ENCODE measurements at regions not wholly inside any gene's neighbourhood (a gene's known extent, or its start where the extent isn't known, plus 50 kb on each side); places are given as distances from the start of the nearest gene placed in this dataset.

GRCh38 chr5:88660947-88661805, 221.8 kb downstream of the MEF2C start:
- H3K27ac ChIP-seq (ENCODE audit: low read length) = no peak overlapping the region
- Mint-ChIP-seq H3K36me3 (peaks cover 6% of the 10 kb centered on the region), H3K4me3 (peak overlapping the region; percentile 42 to 74 (median 54)), H3K4me1 (peaks cover 19 to 22% (median 19%) of the 10 kb centered on the region in 3 donors), H3K9me3 (peaks cover 0 to 27% (median 19%) of the 10 kb centered on the region in 3 donors), H3K27me3 (peaks cover 55 to 75% of the 10 kb centered on the region in 2 donors), H3K27ac (no peak overlapping the region)
- POLR2A ChIA-PET = no interaction called here
- DNase-seq (peak in 1 of 35 experiments; percentile 17), ATAC-seq (replicated peaks in 1 of 4) (peak in 2 of 4 experiments; percentile 24 to 52)
- H3K9me3 ChIP-seq = peaks cover 7% of the 10 kb centered on the region
- H3K36me3 ChIP-seq (ENCODE audit: control insufficient read depth in 2 of 2, extremely low read depth in 1 of 2, insufficient read depth in 1 of 2, low read length in 1 of 2) = no peaks in the 10 kb centered on the region
- peaks cover 25 to 31% of the 10 kb centered on the region in 2 experiments for H3K27me3 ChIP-seq (replicated peaks in 1 of 2; ENCODE audit: control insufficient read depth in 2 of 2, extremely low read depth in 1 of 2, insufficient read depth in 2 of 2, low read length in 1 of 2)
- H3K4me1 ChIP-seq (ENCODE audit: control insufficient read depth in 1 of 2, extremely low read depth in 1 of 2, insufficient read depth in 2 of 2, low read length in 2 of 2) = peaks cover 3 to 26% of the 10 kb centered on the region in 2 experiments
- 2% methylated on average over 48 of the region's 53 CpGs for WGBS (ENCODE audit: insufficient coverage)
- H3K4me3 ChIP-seq (ENCODE audit: control insufficient read depth in 1 of 2, extremely low read depth in 1 of 2, low read length in 1 of 2) = peak overlapping the region in 1 of 2 donors; percentile 39
- CTCF ChIA-PET = interaction anchor here (0.6 to 1.8 kb wide), 5 partner anchors 19 to 1655 kb away, joined by 3 to 6 read pairs (median 4); no protein-coding TSS in a partner anchor

- no peaks in the 10 kb centered on the region for H3K36me3 ChIP-seq (ENCODE audit: control insufficient read depth in 2 of 2, extremely low read depth in 1 of 2, insufficient read depth in 1 of 2, low read length in 1 of 2)
- peak in 1 of 4 experiments; percentile 20 for ATAC-seq (replicated peaks in 1 of 4)
- CTCF ChIA-PET = interaction anchor here (0.6 to 1.8 kb wide), 6 partner anchors 20 to 1655 kb away, joined by 3 to 6 read pairs (median 4); no protein-coding TSS in a partner anchor
- Mint-ChIP-seq H3K27me3 (peaks cover 47 to 69% of the 10 kb centered on the region in 2 donors), H3K27ac (peak overlapping the region in 1 of 2 donors; percentile 73), H3K36me3 (peaks cover 6% of the 10 kb centered on the region), H3K4me3 (peak overlapping the region in 2 of 3 donors; percentile 13 to 74), H3K9me3 (peaks cover 0 to 27% (median 20%) of the 10 kb centered on the region in 3 donors), H3K4me1 (peaks cover 12 to 15% (median 13%) of the 10 kb centered on the region in 3 donors)
- peak in 1 of 35 experiments; percentile 12 for DNase-seq
- POLR2A ChIA-PET = interaction anchor here in 1 of 2 donors (0.6 kb wide), 1 partner anchor 529 kb away, joined by 5 read pairs; no protein-coding TSS in a partner anchor
- 5% methylated on average over 29 of the region's 41 CpGs for WGBS (ENCODE audit: insufficient coverage)
- H3K27ac ChIP-seq (ENCODE audit: low read length) = no peak overlapping the region
- peaks cover 20 to 25% of the 10 kb centered on the region in 2 experiments for H3K27me3 ChIP-seq (replicated peaks in 1 of 2; ENCODE audit: control insufficient read depth in 2 of 2, extremely low read depth in 1 of 2, insufficient read depth in 2 of 2, low read length in 1 of 2)
- H3K4me1 ChIP-seq (ENCODE audit: control insufficient read depth in 1 of 2, extremely low read depth in 1 of 2, insufficient read depth in 2 of 2, low read length in 2 of 2) = peaks cover 0 to 20% of the 10 kb centered on the region in 2 experiments
- H3K9me3 ChIP-seq = peaks cover 7% of the 10 kb centered on the region
- peak overlapping the region in 1 of 2 donors; percentile 39 for H3K4me3 ChIP-seq (ENCODE audit: control insufficient read depth in 1 of 2, extremely low read depth in 1 of 2, low read length in 1 of 2)
Observed at GRCh38 chr5:88660264-88660946, 222.6 kb downstream of the MEF2C start.

GRCh38 chr5:88659529-88660263, 223.3 kb downstream of the MEF2C start:
- H3K27me3 Mint-ChIP-seq = peaks cover 44 to 63% of the 10 kb centered on the region in 2 donors
- WGBS (ENCODE audit: insufficient coverage) = 24% methylated on average over 15 of the region's 32 CpGs
- H3K4me1 ChIP-seq (ENCODE audit: control insufficient read depth in 1 of 2, extremely low read depth in 1 of 2, insufficient read depth in 2 of 2, low read length in 2 of 2) = peaks cover 0 to 20% of the 10 kb centered on the region in 2 experiments
- peaks cover 7% of the 10 kb centered on the region for H3K9me3 ChIP-seq
- no peak for ATAC-seq (replicated peaks in 1 of 4)
- peaks cover 6% of the 10 kb centered on the region for H3K36me3 Mint-ChIP-seq
- peak overlapping the region in 1 of 2 donors; percentile 73 for H3K27ac Mint-ChIP-seq
- peaks cover 11 to 14% (median 13%) of the 10 kb centered on the region in 3 donors for H3K4me1 Mint-ChIP-seq
- no peak for DNase-seq
- ChIA-PET POLR2A (interaction anchor here in 1 of 2 donors (0.6 kb wide), 1 partner anchor 528 kb away, joined by 5 read pairs; no protein-coding TSS in a partner anchor), CTCF (interaction anchor here (1.1 to 1.8 kb wide), 3 partner anchors 31 to 879 kb away, joined by 3 to 6 read pairs (median 4); no protein-coding TSS in a partner anchor)
- H3K27ac ChIP-seq (ENCODE audit: low read length) = no peak overlapping the region
- no peaks in the 10 kb centered on the region for H3K36me3 ChIP-seq (ENCODE audit: control insufficient read depth in 2 of 2, extremely low read depth in 1 of 2, insufficient read depth in 1 of 2, low read length in 1 of 2)
- H3K27me3 ChIP-seq (replicated peaks in 1 of 2; ENCODE audit: control insufficient read depth in 2 of 2, extremely low read depth in 1 of 2, insufficient read depth in 2 of 2, low read length in 1 of 2) = peaks cover 20 to 24% of the 10 kb centered on the region in 2 experiments
- H3K4me3 Mint-ChIP-seq = peak overlapping the region in 2 of 3 donors; percentile 13 to 74
- no peak overlapping the region for H3K4me3 ChIP-seq (ENCODE audit: control insufficient read depth in 1 of 2, extremely low read depth in 1 of 2, low read length in 1 of 2)
- peaks cover 0 to 25% (median 20%) of the 10 kb centered on the region in 3 donors for H3K9me3 Mint-ChIP-seq

- Mint-ChIP-seq H3K9me3 (peaks cover 0 to 19% (median 17%) of the 10 kb centered on the region in 3 donors), H3K27me3 (peaks cover 42 to 58% of the 10 kb centered on the region in 2 donors), H3K4me3 (no peak overlapping the region), H3K4me1 (peaks cover 11 to 14% (median 13%) of the 10 kb centered on the region in 3 donors), H3K27ac (no peak overlapping the region), H3K36me3 (peaks cover 6% of the 10 kb centered on the region)
- no peak overlapping the region for H3K27ac ChIP-seq (ENCODE audit: low read length)
- H3K27me3 ChIP-seq (replicated peaks in 1 of 2; ENCODE audit: control insufficient read depth in 2 of 2, extremely low read depth in 1 of 2, insufficient read depth in 2 of 2, low read length in 1 of 2) = peaks cover 20 to 23% of the 10 kb centered on the region in 2 experiments
- ChIA-PET CTCF (interaction anchor here (0.7 to 2.2 kb wide), 4 partner anchors 23 to 878 kb away, joined by 3 to 10 read pairs (median 5); no protein-coding TSS in a partner anchor), POLR2A (no interaction called here)
- WGBS (ENCODE audit: insufficient coverage) = no CpG with 5 or more reads among the region's 4 CpGs
- no peak for ATAC-seq (replicated peaks in 1 of 4)
- no peak overlapping the region for H3K4me3 ChIP-seq (ENCODE audit: control insufficient read depth in 1 of 2, extremely low read depth in 1 of 2, low read length in 1 of 2)
- peaks cover 0 to 20% of the 10 kb centered on the region in 2 experiments for H3K4me1 ChIP-seq (ENCODE audit: control insufficient read depth in 1 of 2, extremely low read depth in 1 of 2, insufficient read depth in 2 of 2, low read length in 2 of 2)
- H3K9me3 ChIP-seq = peaks cover 7% of the 10 kb centered on the region
- H3K36me3 ChIP-seq (ENCODE audit: control insufficient read depth in 2 of 2, extremely low read depth in 1 of 2, insufficient read depth in 1 of 2, low read length in 1 of 2) = no peaks in the 10 kb centered on the region
- DNase-seq = no peak
Observed at GRCh38 chr5:88658886-88659285, 224.1 kb downstream of the MEF2C start.

GRCh38 chr5:88657906-88658775, 224.8 kb downstream of the MEF2C start:
- H3K4me1 ChIP-seq (ENCODE audit: control insufficient read depth in 1 of 2, extremely low read depth in 1 of 2, insufficient read depth in 2 of 2, low read length in 2 of 2) = peaks cover 0 to 20% of the 10 kb centered on the region in 2 experiments
- H3K4me3 ChIP-seq (ENCODE audit: control insufficient read depth in 1 of 2, extremely low read depth in 1 of 2, low read length in 1 of 2) = no peak overlapping the region
- Mint-ChIP-seq H3K4me1 (peaks cover 11 to 14% (median 13%) of the 10 kb centered on the region in 3 donors), H3K4me3 (no peak overlapping the region), H3K36me3 (peaks cover 3% of the 10 kb centered on the region), H3K27me3 (peaks cover 39 to 57% of the 10 kb centered on the region in 2 donors), H3K27ac (no peak overlapping the region), H3K9me3 (peaks cover 0 to 15% (median 10%) of the 10 kb centered on the region in 3 donors)
- 89% methylated on average over 1 of the region's 5 CpGs for WGBS (ENCODE audit: insufficient coverage)
- ATAC-seq (replicated peaks in 1 of 4) (no peak), DNase-seq (no peak)
- CTCF ChIA-PET = interaction anchor here (0.7 to 2.2 kb wide), 4 partner anchors 24 to 877 kb away, joined by 3 to 10 read pairs (median 5); no protein-coding TSS in a partner anchor
- H3K9me3 ChIP-seq = peaks cover 7% of the 10 kb centered on the region
- no peaks in the 10 kb centered on the region for H3K36me3 ChIP-seq (ENCODE audit: control insufficient read depth in 2 of 2, extremely low read depth in 1 of 2, insufficient read depth in 1 of 2, low read length in 1 of 2)
- peaks cover 17 to 20% of the 10 kb centered on the region in 2 experiments for H3K27me3 ChIP-seq (replicated peaks in 1 of 2; ENCODE audit: control insufficient read depth in 2 of 2, extremely low read depth in 1 of 2, insufficient read depth in 2 of 2, low read length in 1 of 2)
- POLR2A ChIA-PET = no interaction called here
- no peak overlapping the region for H3K27ac ChIP-seq (ENCODE audit: low read length)

Measured in T-cell (primary cell).